ENCODE measurements at regions not wholly inside any gene's neighbourhood (a gene's known extent, or its start where the extent isn't known, plus 50 kb on each side); places are given as distances from the start of the nearest gene placed in this dataset.

- TF ChIP-seq POLR2AphosphoS5 (IDR thresholded peaks at IDR 0.05; ENCODE audit: low read depth, low read length) (no peak), TAF1 (IDR thresholded peaks at IDR 0.05; ENCODE audit: low read depth, low read length) (no peak)
Measured at GRCh38 chr20:40320517-40321011, 368.5 kb downstream of the MAFB start.

All from GM12891 (cell line).